PC-3 (cell line): ENCODE measurements at regions not wholly inside any gene's neighbourhood (a gene's known extent, or its start where the extent isn't known, plus 50 kb on each side); places are given as distances from the start of the nearest gene placed in this dataset.

ENCODE experiments used
- ATAC-seq: fragments of 200-7000 bp; cut with Tn5 transposase; 2 replicates; pipeline ENCODE4 v1.9.1; 2020; ENCODE audit warnings: mild to moderate bottlenecking, moderate library complexity
- BruUV-seq: library from RNA; stranded (reverse); fragments of 400-500 nt; replicated peaks from 2 replicates; lab custom pipeline; 2021; lab: Mats Ljungman, UMichigan
- CTCF ChIA-PET: fragments of 300-600 bp; sonication (Branson Sonifier 250); formaldehyde crosslinking; loops from one replicate; lab custom pipeline; 2022; ENCODE audit warnings: antibody characterized with exemption; lab: Charles Lee
- POLR2A ChIA-PET: fragments of 300-600 bp; sonication (Branson Sonifier 250); formaldehyde crosslinking; loops from one replicate; lab custom pipeline; 2022; ENCODE audit warnings: antibody characterized with exemption; ENCODE audit not compliant: unreplicated experiment; lab: Charles Lee
- DNase-seq: peaks from one replicate; pipeline ENCODE4 v3.0.0-alpha.2; 2015
- H2AFZ ChIP-seq: fragments of 300-600 bp; sonication (generic); 2 replicates; pipeline ENCODE4 v1.6.0; 2016; ENCODE audit warnings: antibody characterized with exemption, low read length
- H3F3A ChIP-seq: fragments of 300-600 bp; sonication (generic); one replicate; pipeline ENCODE4 v1.6.0; 2017; ENCODE audit warnings: antibody characterized with exemption, low read length, control low read depth, mild to moderate bottlenecking; ENCODE audit not compliant: unreplicated experiment
- H3K27ac ChIP-seq: fragments of 300-600 bp; sonication (generic); 2 replicates; pipeline ENCODE4 v1.5.1; 2016; ENCODE audit warnings: mild to moderate bottlenecking, low read length
- H3K27me3 ChIP-seq: fragments of 300-600 bp; sonication (generic); 2 replicates; pipeline ENCODE4 v1.6.1; 2016; ENCODE audit warnings: low read length, mixed read lengths
- H3K36me3 ChIP-seq: fragments of 300-600 bp; sonication (generic); 2 replicates; pipeline ENCODE4 v1.6.1; 2016; ENCODE audit warnings: low read depth, mixed run types, low read length, mixed read lengths
- H3K4me1 ChIP-seq: fragments of 300-600 bp; sonication (generic); 2 replicates; pipeline ENCODE4 v1.5.1; 2016; ENCODE audit warnings: low read length; ENCODE audit not compliant: insufficient read depth
- H3K4me2 ChIP-seq: fragments of 300-600 bp; sonication (generic); 2 replicates; pipeline ENCODE4 v1.6.0; 2016; ENCODE audit warnings: low read length
- H3K4me3 ChIP-seq: fragments of 300-600 bp; sonication (generic); 2 replicates; pipeline ENCODE4 v1.5.1; 2016; ENCODE audit warnings: mild to moderate bottlenecking, low read length, mixed read lengths
- H3K79me2 ChIP-seq: fragments of 300-600 bp; sonication (generic); 2 replicates; pipeline ENCODE4 v1.6.1; 2017; ENCODE audit warnings: low read length, mixed read lengths
- H3K9ac ChIP-seq: fragments of 300-600 bp; sonication (generic); 2 replicates; pipeline ENCODE4 v1.6.0; 2016; ENCODE audit warnings: mild to moderate bottlenecking, low read length
- H3K9me2 ChIP-seq: fragments of 300-600 bp; sonication (generic); replicated peaks from 2 replicates; pipeline ENCODE4 v1.6.1; 2016; ENCODE audit warnings: mixed run types, low read length, mixed read lengths
- H3K9me3 ChIP-seq: fragments of 300-600 bp; sonication (generic); 2 replicates; pipeline ENCODE4 v1.6.1; 2016; ENCODE audit warnings: low read length, mixed read lengths
- H4K20me1 ChIP-seq: fragments of 300-600 bp; sonication (generic); 2 replicates; pipeline ENCODE4 v1.6.1; 2016; ENCODE audit warnings: low read length, mixed read lengths
- EZH2 ChIP-seq: fragments of 300-600 bp; sonication (generic); IDR thresholded peaks from one replicate; pipeline ENCODE4 v1.6.1; 2017; ENCODE audit warnings: antibody characterized with exemption, mild to moderate bottlenecking, low read length; ENCODE audit not compliant: unreplicated experiment
- EZH2phosphoT487 ChIP-seq: fragments of 300-600 bp; sonication (generic); IDR thresholded peaks from 2 replicates; pipeline ENCODE4 v1.6.1; 2018; ENCODE audit warnings: mild to moderate bottlenecking, antibody characterized with exemption, low read length, borderline replicate concordance
- intact Hi-C: fragments of 100-400 bp; cut with micrococcal nuclease; formaldehyde crosslinking; loops from 2 replicates; pipeline ENCODE4 v1.9.0; 2023
- TF ChIP-seq, protein P1 (sequence below): fragments of 300-600 bp; sonication (generic); conservative IDR thresholded peaks from 2 replicates; pipeline ENCODE4 v1.5.1; 2017; ENCODE audit warnings: antibody characterized with exemption, low read depth, mild to moderate bottlenecking, low read length

DNA sequence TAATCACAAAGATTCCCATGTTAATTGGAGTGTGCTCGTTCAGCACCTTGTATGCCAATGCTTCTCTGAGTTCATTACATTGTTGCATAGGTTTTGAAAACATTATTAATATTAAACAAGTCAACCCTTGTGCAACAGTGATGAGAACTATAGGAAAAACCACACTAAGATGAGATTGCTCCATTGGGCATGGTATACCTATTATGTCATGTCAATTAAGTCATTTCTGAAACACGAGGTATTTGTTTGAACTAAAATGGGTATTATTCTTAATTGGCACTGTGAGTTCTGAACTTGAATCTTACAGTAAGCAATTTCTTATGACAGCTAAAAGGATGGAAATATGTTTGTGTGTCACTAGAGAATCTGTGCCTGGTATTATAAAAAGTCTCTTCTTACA, 447.7 kb downstream of the EFNA5 start:
- ATAC-seq (no peak), DNase-seq (no peak)
- Histone ChIP-seq H3F3A (no peaks in the 10 kb centered on the region), H3K27me3 (no peaks in the 10 kb centered on the region), H3K36me3 (no peaks in the 10 kb centered on the region), H3K79me2 (no peaks in the 10 kb centered on the region), H3K27ac (no peak overlapping the region), H3K9me2 (no peaks in the 10 kb centered on the region), H3K4me3 (no peak overlapping the region), H4K20me1 (no peaks in the 10 kb centered on the region), H3K4me1 (peaks cover 11% of the 10 kb centered on the region), H3K9me3 (no peaks in the 10 kb centered on the region), H2AFZ (no peak overlapping the region), H3K9ac (no peak overlapping the region), H3K4me2 (no peak overlapping the region)
- TF ChIP-seq, protein P1, sequence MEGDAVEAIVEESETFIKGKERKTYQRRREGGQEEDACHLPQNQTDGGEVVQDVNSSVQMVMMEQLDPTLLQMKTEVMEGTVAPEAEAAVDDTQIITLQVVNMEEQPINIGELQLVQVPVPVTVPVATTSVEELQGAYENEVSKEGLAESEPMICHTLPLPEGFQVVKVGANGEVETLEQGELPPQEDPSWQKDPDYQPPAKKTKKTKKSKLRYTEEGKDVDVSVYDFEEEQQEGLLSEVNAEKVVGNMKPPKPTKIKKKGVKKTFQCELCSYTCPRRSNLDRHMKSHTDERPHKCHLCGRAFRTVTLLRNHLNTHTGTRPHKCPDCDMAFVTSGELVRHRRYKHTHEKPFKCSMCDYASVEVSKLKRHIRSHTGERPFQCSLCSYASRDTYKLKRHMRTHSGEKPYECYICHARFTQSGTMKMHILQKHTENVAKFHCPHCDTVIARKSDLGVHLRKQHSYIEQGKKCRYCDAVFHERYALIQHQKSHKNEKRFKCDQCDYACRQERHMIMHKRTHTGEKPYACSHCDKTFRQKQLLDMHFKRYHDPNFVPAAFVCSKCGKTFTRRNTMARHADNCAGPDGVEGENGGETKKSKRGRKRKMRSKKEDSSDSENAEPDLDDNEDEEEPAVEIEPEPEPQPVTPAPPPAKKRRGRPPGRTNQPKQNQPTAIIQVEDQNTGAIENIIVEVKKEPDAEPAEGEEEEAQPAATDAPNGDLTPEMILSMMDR, result no peak
- no peak for TF ChIP-seq EZH2phosphoT487
- no peak for TF ChIP-seq EZH2
- intact Hi-C loops, result no loop called here
- POLR2A ChIA-PET, result no interaction called here
- BruUV-seq, result no TSS peak
- CTCF ChIA-PET, result interaction anchor here (0.6 kb wide), 1 partner anchor 24 kb away, joined by 3 read pairs; no protein-coding TSS in a partner anchor

DNA sequence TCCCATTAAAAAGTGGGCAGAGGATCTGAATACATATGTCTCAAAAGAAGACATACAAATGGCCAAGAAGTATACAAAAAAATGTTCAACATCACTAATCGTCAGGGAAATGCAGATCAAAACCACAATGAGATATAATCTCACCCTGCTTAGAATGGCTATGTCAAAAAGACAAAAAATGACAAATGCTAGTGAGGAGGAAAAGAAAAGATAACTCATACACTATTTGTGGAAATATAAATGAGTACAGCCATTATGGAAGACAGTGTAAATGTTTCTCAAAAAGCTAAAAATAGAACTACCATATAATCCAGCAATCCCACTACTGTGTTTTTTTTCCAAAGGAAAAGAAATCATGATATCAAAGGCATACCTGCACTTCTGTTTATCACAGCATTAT, 450.7 kb downstream of the EFNA5 start:
- no TSS peak for BruUV-seq

More for the DNA sequence above, 450.7 kb downstream of the EFNA5 start:
- H3F3A ChIP-seq, result no peaks in the 10 kb centered on the region
- no peak overlapping the region for H3K27ac ChIP-seq
- H2AFZ ChIP-seq, result no peak overlapping the region
- intact Hi-C loops, result no loop called here
- TF ChIP-seq EZH2phosphoT487, result no peak
- TF ChIP-seq EZH2, result no peak
- TF ChIP-seq, protein P1, result no peak
- H3K79me2 ChIP-seq, result no peaks in the 10 kb centered on the region
- no peaks in the 10 kb centered on the region for H3K9me2 ChIP-seq
- H3K9me3 ChIP-seq, result no peaks in the 10 kb centered on the region
- no peaks in the 10 kb centered on the region for H3K27me3 ChIP-seq
- H3K4me1 ChIP-seq, result peaks cover 36% of the 10 kb centered on the region
- no peaks in the 10 kb centered on the region for H4K20me1 ChIP-seq
- no peak for DNase-seq
- ATAC-seq, result no peak
- no peak overlapping the region for H3K4me2 ChIP-seq
- H3K4me3 ChIP-seq, result no peak overlapping the region
- CTCF ChIA-PET, result no interaction called here
- no peak overlapping the region for H3K9ac ChIP-seq
- no peaks in the 10 kb centered on the region for H3K36me3 ChIP-seq
- POLR2A ChIA-PET, result no interaction called here
